OCI-M2 (cell line): ENCODE measurements at regions not wholly inside any gene's neighbourhood (a gene's known extent, or its start where the extent isn't known, plus 50 kb on each side); places are given as distances from the start of the nearest gene placed in this dataset.

ENCODE experiments used
- DNase-seq: peaks from one replicate; lab custom pipeline; 2025; ENCODE audit not compliant: unreplicated experiment; lab: John Stamatoyannopoulos, UW

DNA sequence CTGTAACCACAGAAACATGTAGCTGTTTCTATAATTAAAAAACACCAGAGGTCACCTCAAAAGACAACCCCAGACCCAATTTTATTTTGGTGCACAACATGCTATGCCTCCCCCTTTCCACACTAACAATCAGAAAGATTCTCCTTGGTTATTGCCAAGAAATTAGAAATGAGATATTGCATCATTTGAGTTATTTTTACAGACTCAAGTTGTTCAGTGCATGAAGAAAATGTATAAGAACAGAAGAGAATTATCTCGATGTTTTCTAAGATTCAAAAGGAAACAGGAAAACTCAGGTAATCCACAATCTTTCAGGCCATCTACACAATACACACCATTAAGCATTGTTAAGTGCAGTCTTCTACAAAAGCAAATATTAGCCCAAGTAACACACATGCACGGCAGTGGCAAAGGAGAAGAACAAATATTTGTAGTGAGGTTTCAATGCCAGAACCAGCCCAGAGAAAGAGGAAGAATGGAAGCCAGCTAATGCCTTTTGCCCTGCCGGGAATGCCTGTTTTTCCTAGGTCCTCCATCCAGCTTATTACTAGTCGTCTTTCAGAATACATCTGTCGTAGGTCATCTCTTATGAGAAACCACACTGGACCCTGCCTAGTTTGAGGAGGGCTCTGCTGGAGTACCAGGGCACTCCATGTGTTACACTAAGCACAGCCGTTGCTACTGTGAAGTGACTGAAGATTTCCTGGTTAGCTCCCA lies 67.6 kb upstream of the C1GALT1 start:
- DNase-seq = no peak

- no peak for DNase-seq
Measured at GRCh38 chr7:7117935-7118586, 64.3 kb upstream of the C1GALT1 start.

GRCh38 chr7:7118822-7119221 lies 63.5 kb upstream of the C1GALT1 start:
- DNase-seq = no peak

GRCh38 chr7:7119729-7120128 lies 62.6 kb upstream of the C1GALT1 start:
- no peak for DNase-seq

- no peak for DNase-seq
Measured at GRCh38 chr7:7122033-7122478, 60.3 kb upstream of the C1GALT1 start.

- no peak for DNase-seq
Measured at GRCh38 chr7:7122701-7123281, 59.6 kb upstream of the C1GALT1 start.

GRCh38 chr7:7125963-7126362 lies 56.4 kb upstream of the C1GALT1 start:
- no peak for DNase-seq

GRCh38 chr7:7127773-7128172 lies 54.6 kb upstream of the C1GALT1 start:
- DNase-seq = no peak

DNA sequence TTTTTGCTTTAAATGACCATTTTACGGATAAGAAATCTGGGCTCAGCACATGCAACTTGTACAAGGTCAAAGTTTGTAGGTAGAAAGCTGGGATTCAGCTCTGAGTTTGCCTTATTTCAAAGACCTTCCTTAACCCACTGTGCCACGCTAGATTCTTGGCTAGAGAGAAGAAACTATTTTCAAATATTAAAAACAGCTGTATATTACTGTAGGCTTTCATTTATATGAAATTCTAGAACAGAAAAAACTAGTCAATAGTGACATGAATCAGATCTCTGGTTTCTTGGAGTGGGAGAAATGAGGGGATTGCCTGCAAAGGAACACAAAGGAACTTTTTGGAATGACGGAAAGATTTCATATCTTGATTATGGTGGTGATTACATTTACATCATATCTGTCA lies 53.0 kb upstream of the C1GALT1 start:
- DNase-seq = no peak

DNA sequence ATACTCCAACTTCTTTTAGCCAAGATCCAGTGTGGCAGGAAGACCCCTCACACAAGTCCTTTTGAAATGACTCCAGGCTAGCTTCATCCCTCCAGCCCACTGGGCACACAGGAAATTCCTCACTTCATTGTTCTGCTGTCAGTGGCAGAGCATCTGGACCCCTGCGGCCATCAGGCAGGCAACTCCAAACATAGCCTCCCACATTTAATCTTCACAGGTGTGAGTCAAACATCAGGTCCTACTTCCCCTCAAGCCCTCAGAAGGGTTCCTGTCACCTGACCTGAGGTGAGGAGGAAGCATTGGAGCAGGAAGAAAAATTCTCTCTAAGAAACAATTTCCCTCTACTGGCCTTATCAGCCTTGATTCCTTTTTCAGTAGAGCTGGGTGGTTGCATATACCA lies 51.1 kb upstream of the C1GALT1 start:
- DNase-seq = no peak
